HepG2 (cell line): ENCODE measurements at regions not wholly inside any gene's neighbourhood (a gene's known extent, or its start where the extent isn't known, plus 50 kb on each side); places are given as distances from the start of the nearest gene placed in this dataset.
A peak's percentile ranks its signal among the peaks of the same experiment; 100 is the strongest.

Experiments used
- ERF ChIP-seq: IDR thresholded peaks from 2 replicates; pipeline ENCODE4 v1.6.1; 2018; ENCODE audit warnings: missing biosample characterization, missing genetic modification reagents
- ETV5 ChIP-seq: IDR thresholded peaks from 2 replicates; pipeline ENCODE4 v1.6.1; 2018; ENCODE audit warnings: missing biosample characterization, missing genetic modification reagents, inconsistent platforms, borderline replicate concordance
- HMG20A ChIP-seq: IDR thresholded peaks from 2 replicates; pipeline ENCODE4 v1.6.1; 2016; ENCODE audit warnings: borderline replicate concordance
- KLF9 ChIP-seq: IDR thresholded peaks from 2 replicates; pipeline ENCODE4 v1.6.1; 2016; ENCODE audit warnings: low read depth
- PCBP2 ChIP-seq: fragments of 200-400 bp; formaldehyde crosslinking; optimal IDR thresholded peaks from 2 replicates; pipeline ENCODE3; 2018; ENCODE audit warnings: low read length, low read depth; ENCODE audit not compliant: poor library complexity, severe bottlenecking
- REPIN1 ChIP-seq: sonication (generic); formaldehyde crosslinking; IDR thresholded peaks from 2 replicates; pipeline ENCODE4 v1.8.0; 2022; ENCODE audit warnings: missing genetic modification reagents, low read depth, mild to moderate bottlenecking, borderline replicate concordance
- SALL2 ChIP-seq: sonication (generic); formaldehyde crosslinking; IDR thresholded peaks from 2 replicates; pipeline ENCODE4 v1.8.1; 2023; ENCODE audit warnings: mild to moderate bottlenecking, missing genetic modification reagents, inconsistent platforms
- ZNF136 ChIP-seq: sonication (generic); formaldehyde crosslinking; IDR thresholded peaks from 2 replicates; pipeline ENCODE4 v1.8.1; 2022; ENCODE audit warnings: low read depth, mild to moderate bottlenecking, moderate library complexity, missing genetic modification reagents
- ZNF44 ChIP-seq: sonication (generic); formaldehyde crosslinking; IDR thresholded peaks from 2 replicates; pipeline ENCODE4 v1.5.1; 2020; ENCODE audit warnings: mild to moderate bottlenecking, missing genetic modification reagents
- ZNF460 ChIP-seq: sonication (generic); formaldehyde crosslinking; IDR thresholded peaks from 2 replicates; pipeline ENCODE4 v1.5.1; 2020; ENCODE audit warnings: missing genetic modification reagents, mild to moderate bottlenecking, borderline replicate concordance
- ZNF747 ChIP-seq: sonication (generic); formaldehyde crosslinking; IDR thresholded peaks from 2 replicates; pipeline ENCODE4 v1.8.1; 2023; ENCODE audit warnings: missing genetic modification reagents, mild to moderate bottlenecking, borderline replicate concordance
- TF ChIP-seq, protein P1 (sequence below): IDR thresholded peaks from 2 replicates; pipeline ENCODE4 v1.6.1; 2016; ENCODE audit warnings: low read depth
- TF ChIP-seq, protein P2 (sequence below): sonication (generic); formaldehyde crosslinking; IDR thresholded peaks from 2 replicates; pipeline ENCODE4 v1.8.1; 2022; ENCODE audit warnings: low read depth, mild to moderate bottlenecking, missing genetic modification reagents
- TF ChIP-seq, protein P3 (sequence below): IDR thresholded peaks from 2 replicates; pipeline ENCODE4 v1.6.1; 2018; ENCODE audit warnings: missing genetic modification reagents, mild to moderate bottlenecking, missing compliant biosample characterization
- TF ChIP-seq, protein P4 (sequence below): sonication (generic); formaldehyde crosslinking; IDR thresholded peaks from 2 replicates; pipeline ENCODE4 v1.9.0; 2022; ENCODE audit warnings: low read depth, missing genetic modification reagents
- TF ChIP-seq, protein P5 (sequence below): sonication (generic); formaldehyde crosslinking; IDR thresholded peaks from 2 replicates; pipeline ENCODE4 v1.4.0; 2020; ENCODE audit warnings: mild to moderate bottlenecking, missing genetic modification reagents

DNA sequence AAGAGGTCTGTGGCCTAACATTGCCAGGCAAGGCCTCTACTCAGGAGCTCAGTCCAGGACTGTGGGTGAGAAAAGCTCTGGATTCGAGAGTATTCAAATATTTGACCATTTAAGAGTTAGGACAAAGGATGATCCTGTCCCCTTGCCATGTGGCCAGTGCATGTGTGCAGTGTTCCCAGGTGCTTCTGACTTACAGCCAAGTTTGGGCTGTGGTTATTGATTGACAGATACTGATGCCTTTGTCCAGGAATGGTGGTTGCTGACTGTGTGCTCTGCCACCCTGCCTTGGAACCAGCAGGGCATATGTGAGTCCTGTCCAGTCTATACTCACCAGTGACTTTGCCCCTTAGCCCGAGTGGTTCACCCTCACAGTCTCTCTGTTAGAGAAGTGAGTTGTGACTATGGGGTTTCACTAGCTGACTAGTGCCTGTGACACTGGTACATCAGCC lies 51.9 kb downstream of the GARRE1 start (continued):
- TF ChIP-seq, protein P1, sequence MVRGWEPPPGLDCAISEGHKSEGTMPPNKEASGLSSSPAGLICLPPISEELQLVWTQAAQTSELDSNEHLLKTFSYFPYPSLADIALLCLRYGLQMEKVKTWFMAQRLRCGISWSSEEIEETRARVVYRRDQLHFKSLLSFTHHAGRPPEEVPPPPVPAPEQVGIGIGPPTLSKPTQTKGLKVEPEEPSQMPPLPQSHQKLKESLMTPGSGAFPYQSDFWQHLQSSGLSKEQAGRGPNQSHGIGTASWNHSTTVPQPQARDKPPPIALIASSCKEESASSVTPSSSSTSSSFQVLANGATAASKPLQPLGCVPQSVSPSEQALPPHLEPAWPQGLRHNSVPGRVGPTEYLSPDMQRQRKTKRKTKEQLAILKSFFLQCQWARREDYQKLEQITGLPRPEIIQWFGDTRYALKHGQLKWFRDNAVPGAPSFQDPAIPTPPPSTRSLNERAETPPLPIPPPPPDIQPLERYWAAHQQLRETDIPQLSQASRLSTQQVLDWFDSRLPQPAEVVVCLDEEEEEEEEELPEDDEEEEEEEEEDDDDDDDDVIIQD (CRISPR knock-in tag): peak; percentile 54
- TF ChIP-seq REPIN1 (CRISPR knock-in tag) (peak; percentile 55; the same call in 1 of the 2 replicates), ZNF44 (no peak), PCBP2 (no peak), ZNF747 (CRISPR knock-in tag) (peak; percentile 52; the same call in 1 of the 2 replicates), ERF (CRISPR knock-in tag) (peak; percentile 78), SALL2 (CRISPR knock-in tag) (0 out of 2 replicates have a peak, but pooled peaks have one; percentile 32), ZNF136 (no peak), ZNF460 (no peak), KLF9 (0 out of 2 replicates have a peak, but pooled peaks have one; percentile 24), HMG20A (CRISPR knock-in tag) (peak; percentile 61; the same call in 1 of the 2 replicates), ETV5 (CRISPR knock-in tag) (peak; percentile 38; the same call in 1 of the 2 replicates)
- TF ChIP-seq, protein P2, sequence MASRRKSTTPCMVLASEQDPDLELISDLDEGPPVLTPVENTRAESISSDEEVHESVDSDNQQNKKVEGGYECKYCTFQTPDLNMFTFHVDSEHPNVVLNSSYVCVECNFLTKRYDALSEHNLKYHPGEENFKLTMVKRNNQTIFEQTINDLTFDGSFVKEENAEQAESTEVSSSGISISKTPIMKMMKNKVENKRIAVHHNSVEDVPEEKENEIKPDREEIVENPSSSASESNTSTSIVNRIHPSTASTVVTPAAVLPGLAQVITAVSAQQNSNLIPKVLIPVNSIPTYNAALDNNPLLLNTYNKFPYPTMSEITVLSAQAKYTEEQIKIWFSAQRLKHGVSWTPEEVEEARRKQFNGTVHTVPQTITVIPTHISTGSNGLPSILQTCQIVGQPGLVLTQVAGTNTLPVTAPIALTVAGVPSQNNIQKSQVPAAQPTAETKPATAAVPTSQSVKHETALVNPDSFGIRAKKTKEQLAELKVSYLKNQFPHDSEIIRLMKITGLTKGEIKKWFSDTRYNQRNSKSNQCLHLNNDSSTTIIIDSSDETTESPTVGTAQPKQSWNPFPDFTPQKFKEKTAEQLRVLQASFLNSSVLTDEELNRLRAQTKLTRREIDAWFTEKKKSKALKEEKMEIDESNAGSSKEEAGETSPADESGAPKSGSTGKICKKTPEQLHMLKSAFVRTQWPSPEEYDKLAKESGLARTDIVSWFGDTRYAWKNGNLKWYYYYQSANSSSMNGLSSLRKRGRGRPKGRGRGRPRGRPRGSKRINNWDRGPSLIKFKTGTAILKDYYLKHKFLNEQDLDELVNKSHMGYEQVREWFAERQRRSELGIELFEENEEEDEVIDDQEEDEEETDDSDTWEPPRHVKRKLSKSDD (CRISPR knock-in tag): 0 out of 2 replicates have a peak, but pooled peaks have one; percentile 18
- TF ChIP-seq, protein P3, sequence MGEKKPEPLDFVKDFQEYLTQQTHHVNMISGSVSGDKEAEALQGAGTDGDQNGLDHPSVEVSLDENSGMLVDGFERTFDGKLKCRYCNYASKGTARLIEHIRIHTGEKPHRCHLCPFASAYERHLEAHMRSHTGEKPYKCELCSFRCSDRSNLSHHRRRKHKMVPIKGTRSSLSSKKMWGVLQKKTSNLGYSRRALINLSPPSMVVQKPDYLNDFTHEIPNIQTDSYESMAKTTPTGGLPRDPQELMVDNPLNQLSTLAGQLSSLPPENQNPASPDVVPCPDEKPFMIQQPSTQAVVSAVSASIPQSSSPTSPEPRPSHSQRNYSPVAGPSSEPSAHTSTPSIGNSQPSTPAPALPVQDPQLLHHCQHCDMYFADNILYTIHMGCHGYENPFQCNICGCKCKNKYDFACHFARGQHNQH (CRISPR knock-in tag): peak; percentile 81; the same call in 1 of the 2 replicates
- TF ChIP-seq, protein P4, sequence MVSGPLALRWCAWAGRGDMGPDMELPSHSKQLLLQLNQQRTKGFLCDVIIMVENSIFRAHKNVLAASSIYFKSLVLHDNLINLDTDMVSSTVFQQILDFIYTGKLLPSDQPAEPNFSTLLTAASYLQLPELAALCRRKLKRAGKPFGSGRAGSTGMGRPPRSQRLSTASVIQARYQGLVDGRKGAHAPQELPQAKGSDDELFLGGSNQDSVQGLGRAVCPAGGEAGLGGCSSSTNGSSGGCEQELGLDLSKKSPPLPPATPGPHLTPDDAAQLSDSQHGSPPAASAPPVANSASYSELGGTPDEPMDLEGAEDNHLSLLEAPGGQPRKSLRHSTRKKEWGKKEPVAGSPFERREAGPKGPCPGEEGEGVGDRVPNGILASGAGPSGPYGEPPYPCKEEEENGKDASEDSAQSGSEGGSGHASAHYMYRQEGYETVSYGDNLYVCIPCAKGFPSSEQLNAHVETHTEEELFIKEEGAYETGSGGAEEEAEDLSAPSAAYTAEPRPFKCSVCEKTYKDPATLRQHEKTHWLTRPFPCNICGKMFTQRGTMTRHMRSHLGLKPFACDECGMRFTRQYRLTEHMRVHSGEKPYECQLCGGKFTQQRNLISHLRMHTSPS (CRISPR knock-in tag): peak; percentile 91
- TF ChIP-seq, protein P5, sequence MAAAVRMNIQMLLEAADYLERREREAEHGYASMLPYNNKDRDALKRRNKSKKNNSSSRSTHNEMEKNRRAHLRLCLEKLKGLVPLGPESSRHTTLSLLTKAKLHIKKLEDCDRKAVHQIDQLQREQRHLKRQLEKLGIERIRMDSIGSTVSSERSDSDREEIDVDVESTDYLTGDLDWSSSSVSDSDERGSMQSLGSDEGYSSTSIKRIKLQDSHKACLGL (CRISPR knock-in tag): no peak
